GM23338 (cell line): ENCODE measurements at regions not wholly inside any gene's neighbourhood (a gene's known extent, or its start where the extent isn't known, plus 50 kb on each side); places are given as distances from the start of the nearest gene placed in this dataset.

Experiments
- EZH2 ChIP-seq: fragments of 200-600 bp; sonication (generic); IDR thresholded peaks from one replicate; pipeline ENCODE4 v1.8.0; 2017; ENCODE audit warnings: antibody characterized with exemption, mild to moderate bottlenecking, low read depth; ENCODE audit not compliant: unreplicated experiment
- POLR2AphosphoS5 ChIP-seq: IDR thresholded peaks from 2 replicates; pipeline ENCODE4 v1.6.1; 2016; ENCODE audit warnings: antibody characterized with exemption, low read depth
- TF ChIP-seq, protein P1 (sequence below), 2 experiments: fragments of 200-600 bp in 1 of 2; sonication (generic) in 1 of 2; conservative IDR thresholded peaks; 2 replicates each; pipeline versions ENCODE4 v1.5.1 to v1.6.1; 2016 to 2017; ENCODE audit warnings: antibody characterized with exemption in 2 of 2, low read depth in 2 of 2, mild to moderate bottlenecking in 2 of 2, moderate library complexity in 1 of 2
- TF ChIP-seq, protein P2 (sequence below): IDR thresholded peaks from one replicate; pipeline ENCODE4 v1.6.1; 2018; ENCODE audit warnings: antibody characterized with exemption; ENCODE audit not compliant: unreplicated experiment

DNA sequence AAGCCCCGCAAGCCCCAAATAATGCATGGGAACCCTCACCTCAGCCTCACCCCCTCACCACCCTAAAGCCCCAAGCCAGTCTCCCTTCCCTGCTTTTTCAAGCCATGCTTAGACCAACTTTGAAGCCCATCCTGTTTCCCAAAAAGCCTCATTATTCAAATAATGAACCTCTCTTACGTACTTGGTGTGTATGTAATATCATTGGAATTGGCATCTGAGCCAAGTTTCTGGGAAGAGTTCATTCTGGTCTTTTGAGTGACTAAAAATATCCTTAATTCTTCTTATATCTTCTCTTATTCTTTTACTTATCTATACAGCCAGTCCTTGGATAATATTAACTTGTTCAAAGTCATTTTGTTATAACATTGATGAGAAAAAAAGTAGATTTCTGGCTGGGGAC lies 875.8 kb upstream of the SLIT2 start:
- TF ChIP-seq, protein P1, sequence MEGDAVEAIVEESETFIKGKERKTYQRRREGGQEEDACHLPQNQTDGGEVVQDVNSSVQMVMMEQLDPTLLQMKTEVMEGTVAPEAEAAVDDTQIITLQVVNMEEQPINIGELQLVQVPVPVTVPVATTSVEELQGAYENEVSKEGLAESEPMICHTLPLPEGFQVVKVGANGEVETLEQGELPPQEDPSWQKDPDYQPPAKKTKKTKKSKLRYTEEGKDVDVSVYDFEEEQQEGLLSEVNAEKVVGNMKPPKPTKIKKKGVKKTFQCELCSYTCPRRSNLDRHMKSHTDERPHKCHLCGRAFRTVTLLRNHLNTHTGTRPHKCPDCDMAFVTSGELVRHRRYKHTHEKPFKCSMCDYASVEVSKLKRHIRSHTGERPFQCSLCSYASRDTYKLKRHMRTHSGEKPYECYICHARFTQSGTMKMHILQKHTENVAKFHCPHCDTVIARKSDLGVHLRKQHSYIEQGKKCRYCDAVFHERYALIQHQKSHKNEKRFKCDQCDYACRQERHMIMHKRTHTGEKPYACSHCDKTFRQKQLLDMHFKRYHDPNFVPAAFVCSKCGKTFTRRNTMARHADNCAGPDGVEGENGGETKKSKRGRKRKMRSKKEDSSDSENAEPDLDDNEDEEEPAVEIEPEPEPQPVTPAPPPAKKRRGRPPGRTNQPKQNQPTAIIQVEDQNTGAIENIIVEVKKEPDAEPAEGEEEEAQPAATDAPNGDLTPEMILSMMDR (conservative IDR thresholded peaks at IDR 0.05; ENCODE audit: low read depth in 2 of 2), result no peak
- TF ChIP-seq EZH2 (no peak), POLR2AphosphoS5 (no peak)
- TF ChIP-seq, protein P2, sequence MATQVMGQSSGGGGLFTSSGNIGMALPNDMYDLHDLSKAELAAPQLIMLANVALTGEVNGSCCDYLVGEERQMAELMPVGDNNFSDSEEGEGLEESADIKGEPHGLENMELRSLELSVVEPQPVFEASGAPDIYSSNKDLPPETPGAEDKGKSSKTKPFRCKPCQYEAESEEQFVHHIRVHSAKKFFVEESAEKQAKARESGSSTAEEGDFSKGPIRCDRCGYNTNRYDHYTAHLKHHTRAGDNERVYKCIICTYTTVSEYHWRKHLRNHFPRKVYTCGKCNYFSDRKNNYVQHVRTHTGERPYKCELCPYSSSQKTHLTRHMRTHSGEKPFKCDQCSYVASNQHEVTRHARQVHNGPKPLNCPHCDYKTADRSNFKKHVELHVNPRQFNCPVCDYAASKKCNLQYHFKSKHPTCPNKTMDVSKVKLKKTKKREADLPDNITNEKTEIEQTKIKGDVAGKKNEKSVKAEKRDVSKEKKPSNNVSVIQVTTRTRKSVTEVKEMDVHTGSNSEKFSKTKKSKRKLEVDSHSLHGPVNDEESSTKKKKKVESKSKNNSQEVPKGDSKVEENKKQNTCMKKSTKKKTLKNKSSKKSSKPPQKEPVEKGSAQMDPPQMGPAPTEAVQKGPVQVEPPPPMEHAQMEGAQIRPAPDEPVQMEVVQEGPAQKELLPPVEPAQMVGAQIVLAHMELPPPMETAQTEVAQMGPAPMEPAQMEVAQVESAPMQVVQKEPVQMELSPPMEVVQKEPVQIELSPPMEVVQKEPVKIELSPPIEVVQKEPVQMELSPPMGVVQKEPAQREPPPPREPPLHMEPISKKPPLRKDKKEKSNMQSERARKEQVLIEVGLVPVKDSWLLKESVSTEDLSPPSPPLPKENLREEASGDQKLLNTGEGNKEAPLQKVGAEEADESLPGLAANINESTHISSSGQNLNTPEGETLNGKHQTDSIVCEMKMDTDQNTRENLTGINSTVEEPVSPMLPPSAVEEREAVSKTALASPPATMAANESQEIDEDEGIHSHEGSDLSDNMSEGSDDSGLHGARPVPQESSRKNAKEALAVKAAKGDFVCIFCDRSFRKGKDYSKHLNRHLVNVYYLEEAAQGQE, result no peak
